GM21526 (cell line): ENCODE measurements at regions not wholly inside any gene's neighbourhood (a gene's known extent, or its start where the extent isn't known, plus 50 kb on each side); places are given as distances from the start of the nearest gene placed in this dataset.

Source experiments
- ATAC-seq: cut with Tn5 transposase; IDR thresholded peaks from one replicate; pipeline ENCODE4 v1.9.1; 2021; ENCODE audit warnings: moderate library complexity; ENCODE audit not compliant: unreplicated experiment, low FRiP score

- no peak for ATAC-seq
Measured at GRCh38 chr13:105961438-105961837, 574.0 kb downstream of the EFNB2 start.

GRCh38 chr13:105960326-105960725 is 575.1 kb downstream of the EFNB2 start:
- ATAC-seq: no peak

DNA sequence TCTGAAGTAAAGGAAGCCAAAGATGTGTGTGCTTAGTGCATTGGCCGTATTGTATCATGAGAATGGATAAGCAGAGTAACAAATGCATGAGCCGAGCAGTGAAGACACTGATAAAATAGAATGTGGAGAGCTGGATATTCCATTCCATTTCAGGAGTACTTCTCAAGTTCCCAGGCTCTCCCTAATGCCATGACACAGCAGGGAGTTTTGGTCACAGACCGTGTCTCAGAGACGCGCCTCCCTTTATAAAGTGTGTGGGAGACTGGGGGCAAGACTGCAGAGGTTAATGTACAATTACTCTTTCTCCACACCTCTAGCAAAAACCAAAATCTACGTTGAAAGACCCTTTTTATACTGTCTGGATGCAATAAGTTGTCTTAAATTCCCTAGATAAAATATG is 575.6 kb downstream of the EFNB2 start:
- ATAC-seq: no peak

DNA sequence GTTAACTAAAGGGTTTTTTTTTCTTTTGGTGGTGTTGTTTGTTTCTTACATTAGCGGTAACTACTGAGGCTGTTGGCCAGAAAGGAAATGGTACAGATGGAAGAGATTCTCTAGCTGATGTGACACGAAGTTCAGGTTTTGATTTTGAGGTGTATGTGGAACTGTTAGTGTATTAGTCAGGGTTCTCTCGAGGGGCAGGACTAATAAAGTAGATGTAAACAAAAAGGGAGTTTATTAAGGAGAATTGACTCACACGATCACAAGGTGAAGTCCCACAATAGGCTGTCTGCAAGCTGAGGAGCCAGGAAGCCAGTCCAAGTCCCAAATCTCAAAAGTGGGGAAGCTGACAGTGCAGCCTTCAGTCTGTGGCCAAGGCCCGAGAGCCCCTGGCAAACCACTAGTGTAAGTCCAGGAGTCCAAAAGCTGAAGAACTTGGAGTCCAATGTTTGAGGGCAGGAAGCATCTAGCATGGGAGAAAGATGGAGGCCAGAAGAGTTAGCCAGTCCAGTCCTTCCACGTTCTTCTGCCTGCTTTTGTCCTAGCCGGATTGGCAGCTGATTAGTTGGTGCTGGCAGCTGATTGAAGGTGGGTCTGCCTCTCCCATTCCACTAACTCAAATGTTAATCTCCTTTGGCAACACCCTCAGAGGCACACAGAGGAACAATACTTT is 577.6 kb downstream of the EFNB2 start:
- no peak for ATAC-seq

GRCh38 chr13:105956921-105957320 is 578.5 kb downstream of the EFNB2 start:
- ATAC-seq: no peak

- ATAC-seq: no peak
Measured at GRCh38 chr13:105952973-105953290, 582.5 kb downstream of the EFNB2 start.

DNA sequence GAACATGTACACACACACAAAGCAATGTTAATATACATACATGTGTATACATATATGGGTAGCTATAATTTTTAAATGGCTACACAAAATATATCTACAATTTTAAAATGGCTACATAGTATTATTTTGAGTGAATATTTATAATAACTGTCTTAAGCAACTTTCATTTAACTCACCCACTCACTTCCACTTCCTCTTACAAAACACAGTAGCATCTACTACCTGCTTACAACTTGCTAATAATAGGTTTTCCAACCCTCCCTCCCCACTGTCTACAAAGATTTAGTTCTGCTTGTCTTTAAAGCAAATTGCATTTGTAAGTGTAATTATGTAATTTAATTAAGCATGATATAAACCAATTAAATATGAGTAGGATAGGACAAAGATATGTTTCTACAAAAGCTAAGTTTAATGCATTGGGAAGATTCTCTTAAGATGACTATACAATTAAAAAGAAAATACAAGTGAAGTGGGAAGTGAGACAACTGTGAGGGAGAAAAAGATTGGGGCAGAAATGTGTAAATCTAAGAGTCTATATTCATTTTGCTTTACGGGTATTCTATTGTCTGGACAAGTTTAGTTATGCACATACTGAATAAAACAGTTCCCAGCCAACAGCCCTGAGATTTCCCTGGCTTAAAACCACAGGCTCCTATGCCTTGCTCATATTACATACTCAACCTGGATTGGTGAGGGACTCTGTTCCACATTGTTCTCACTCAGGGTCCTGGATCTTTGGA is 583.1 kb downstream of the EFNB2 start:
- ATAC-seq: no peak

- ATAC-seq: no peak
Measured at GRCh38 chr13:105948143-105948542, 587.3 kb downstream of the EFNB2 start.

DNA sequence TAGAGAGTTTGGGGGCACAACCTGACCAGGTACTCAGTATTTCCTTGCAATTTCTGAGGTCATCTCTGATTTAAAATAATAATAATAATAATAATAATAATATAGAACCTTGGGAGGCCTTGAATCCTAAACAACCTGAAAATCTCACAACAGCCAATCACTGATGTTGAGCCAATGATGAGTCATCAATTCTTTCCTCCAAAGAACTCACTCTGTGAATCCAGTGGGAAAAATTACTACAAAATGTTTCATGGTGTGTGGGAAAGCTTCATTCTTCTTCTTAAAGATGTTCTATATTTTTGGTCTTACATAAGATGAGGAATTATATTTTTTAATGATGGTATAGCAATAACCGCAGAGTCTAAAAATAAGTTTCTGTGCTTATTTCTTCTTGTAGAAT is 594.6 kb downstream of the EFNB2 start:
- ATAC-seq: no peak

GRCh38 chr13:105937451-105937850 is 598.0 kb downstream of the EFNB2 start:
- ATAC-seq: no peak

DNA sequence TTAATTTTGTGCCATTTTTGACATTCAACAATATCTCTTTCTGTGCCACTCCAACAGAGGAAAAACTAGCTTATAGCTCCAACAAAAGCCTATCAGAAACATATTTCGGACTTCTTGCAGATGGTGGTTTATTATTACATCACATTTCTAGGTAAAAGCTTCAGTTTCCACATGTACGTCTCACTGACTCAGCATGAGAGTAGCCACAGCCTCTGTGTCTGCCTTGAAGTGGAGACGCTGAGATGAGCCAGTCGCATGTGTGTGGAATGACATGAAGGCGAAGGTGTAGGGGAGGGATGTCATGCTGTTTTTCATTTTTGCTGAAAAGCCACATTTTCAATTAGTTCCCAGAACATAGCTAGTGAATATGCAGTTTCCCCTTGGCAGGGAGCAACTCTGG is 598.6 kb downstream of the EFNB2 start:
- ATAC-seq: no peak

- ATAC-seq: no peak
Measured at GRCh38 chr13:105929505-105929904, 606.0 kb downstream of the EFNB2 start.

DNA sequence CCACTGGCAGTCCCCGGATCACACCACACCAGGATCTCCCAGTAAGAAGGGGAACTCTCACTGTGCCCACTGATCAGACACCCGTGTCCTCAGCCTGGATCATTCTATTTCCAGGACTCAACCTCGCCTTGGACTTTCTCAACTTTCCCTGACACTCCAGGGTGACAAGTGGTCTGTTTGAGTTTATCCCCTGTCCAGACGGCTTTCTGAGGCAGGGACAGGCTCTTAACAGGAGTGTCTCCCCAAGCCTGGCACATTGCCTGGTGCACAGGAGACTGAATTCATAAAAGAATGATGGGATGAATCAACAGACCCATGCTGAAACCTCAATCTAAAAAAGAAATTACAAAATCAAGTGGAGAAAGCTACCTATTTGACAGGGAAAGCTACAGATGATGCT is 606.6 kb downstream of the EFNB2 start:
- ATAC-seq: no peak

DNA sequence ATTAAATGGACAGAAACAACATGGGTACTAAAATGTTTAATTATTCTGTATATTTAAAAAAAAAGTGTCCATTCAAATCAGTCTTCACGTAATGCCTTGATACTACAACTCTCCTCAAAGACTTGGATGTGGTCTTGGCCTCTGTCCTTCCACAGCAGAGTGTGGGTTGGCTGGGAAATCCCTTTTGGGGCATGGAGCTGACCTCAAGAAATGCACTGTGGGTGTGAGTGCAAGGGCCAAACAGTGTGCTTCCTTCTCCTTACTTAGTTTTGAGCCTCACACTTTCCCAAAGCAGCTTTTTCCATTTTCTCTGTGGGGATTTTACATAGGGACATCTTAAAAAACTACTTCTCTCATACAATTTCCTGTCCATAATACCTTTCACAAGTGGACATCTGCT is 607.4 kb downstream of the EFNB2 start:
- no peak for ATAC-seq

GRCh38 chr13:105925496-105925895 is 610.0 kb downstream of the EFNB2 start:
- no peak for ATAC-seq

DNA sequence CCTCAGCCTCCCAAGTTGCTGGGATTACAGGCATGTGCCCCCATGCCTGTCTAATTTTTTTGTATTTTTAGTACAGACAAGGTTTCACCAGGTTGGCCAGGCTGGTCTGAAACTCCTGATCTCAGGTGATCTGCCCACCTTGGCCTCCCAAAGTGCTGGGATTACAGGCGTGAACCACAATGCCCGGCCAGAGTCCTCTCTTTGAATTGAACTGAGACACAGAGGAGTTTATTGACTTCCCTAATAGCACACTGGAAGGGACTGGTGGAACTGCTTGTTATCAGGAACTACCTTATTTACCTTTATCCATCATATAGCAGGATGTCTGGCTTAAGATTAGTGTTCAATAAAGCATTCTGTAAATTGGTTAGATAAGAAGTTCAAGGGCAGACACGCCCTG is 613.8 kb downstream of the EFNB2 start:
- ATAC-seq: no peak

DNA sequence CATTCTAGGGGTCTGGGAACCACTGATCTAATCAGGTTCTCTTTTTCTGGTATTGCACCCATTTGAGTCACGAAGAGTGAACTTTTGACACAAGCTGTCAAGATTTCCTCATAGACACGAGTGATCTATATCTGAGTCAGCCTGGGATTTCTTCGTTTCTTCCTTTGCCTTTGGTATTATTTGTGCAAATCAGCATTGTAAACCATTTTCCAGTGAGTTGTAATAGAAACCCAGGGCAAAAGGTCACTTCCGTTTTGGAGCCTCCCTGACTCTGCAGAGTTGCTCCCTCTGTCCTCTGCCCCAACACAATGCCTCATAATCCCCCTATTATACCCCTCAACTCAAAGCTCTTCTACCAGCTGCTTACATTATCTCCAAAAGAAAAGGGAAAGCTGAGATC is 615.1 kb downstream of the EFNB2 start:
- ATAC-seq: no peak

DNA sequence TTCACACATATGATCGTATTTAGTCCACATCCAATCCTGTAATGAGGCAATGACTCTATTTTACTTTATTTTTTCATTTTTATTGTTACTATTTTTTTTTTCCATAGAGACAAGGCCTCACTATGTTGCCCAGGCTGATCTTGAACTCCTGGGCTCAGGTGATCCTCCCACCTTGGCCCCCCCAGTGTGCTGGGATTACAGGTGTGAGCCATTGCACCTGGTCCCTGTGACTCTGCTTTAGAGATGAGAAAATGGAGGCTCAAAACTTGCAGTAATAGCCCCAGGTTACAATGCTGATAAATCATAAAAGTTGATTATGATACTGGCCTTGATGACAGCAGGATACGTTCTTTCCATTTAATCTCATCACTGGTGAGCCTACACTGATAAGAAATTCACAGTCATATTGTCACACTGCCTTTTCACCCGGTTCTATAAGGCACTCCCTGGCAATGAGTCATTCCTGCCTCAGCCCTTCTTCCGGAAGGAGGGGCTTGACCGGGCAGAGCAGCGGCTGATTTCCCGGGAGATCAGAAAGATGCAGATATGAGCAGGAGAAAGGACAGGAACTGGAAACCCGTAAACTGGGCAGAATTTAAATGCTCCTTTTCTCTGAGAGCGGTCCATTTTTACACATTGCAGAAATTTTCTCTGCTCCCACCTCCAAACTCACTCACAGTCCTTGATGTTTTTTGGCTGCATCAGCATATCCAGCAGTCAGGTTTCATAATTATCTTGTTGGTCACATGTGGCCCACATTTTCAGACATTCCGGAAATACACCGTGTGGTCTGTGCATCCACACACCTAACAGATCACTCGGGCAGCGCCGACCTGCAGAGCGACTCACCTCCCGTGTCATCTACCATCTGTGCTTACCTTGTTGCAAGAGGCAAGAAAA is 616.4 kb downstream of the EFNB2 start:
- no peak for ATAC-seq

GRCh38 chr13:105915146-105915850 is 620.2 kb downstream of the EFNB2 start:
- no peak for ATAC-seq

- no peak for ATAC-seq
Measured at GRCh38 chr13:105914291-105915036, 621.0 kb downstream of the EFNB2 start.
